ENCODE measurements at regions not wholly inside any gene's neighbourhood (a gene's known extent, or its start where the extent isn't known, plus 50 kb on each side); places are given as distances from the start of the nearest gene placed in this dataset.

DNA sequence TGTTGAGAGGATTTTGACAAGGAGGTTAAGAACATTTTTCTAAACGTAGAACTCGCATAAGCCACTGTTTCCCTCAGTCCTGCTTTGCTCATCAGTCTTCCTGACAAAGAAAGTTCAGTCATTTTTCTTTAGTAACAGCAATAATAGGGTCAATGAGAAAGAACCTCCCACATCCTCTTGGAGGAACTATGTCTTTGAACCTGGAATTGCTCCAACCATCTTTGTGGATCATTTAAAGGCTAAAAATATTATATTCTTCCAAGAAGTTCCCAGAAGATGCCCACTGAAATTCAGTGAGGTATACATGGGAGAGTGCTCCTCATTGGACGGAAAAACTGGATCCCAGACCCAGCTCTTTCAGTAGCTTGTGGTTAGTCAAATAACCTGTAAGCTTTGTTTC is 282.8 kb upstream of the FAR2 start:
- Histone ChIP-seq H3K36me3 (ENCODE audit: insufficient read depth, low read length) (no peaks in the 10 kb centered on the region), H3K27ac (ENCODE audit: low read length) (no peak overlapping the region), H3K9me3 (ENCODE audit: low read length) (no peaks in the 10 kb centered on the region), H3K9ac (ENCODE audit: low read length) (no peak overlapping the region), H4K20me1 (ENCODE audit: insufficient read depth) (no peaks in the 10 kb centered on the region), H2AFZ (ENCODE audit: low read depth, low read length) (no peak overlapping the region), H3K79me2 (replicated peaks; ENCODE audit: insufficient read depth, low read length) (no peaks in the 10 kb centered on the region), H3K4me3 (ENCODE audit: low read length) (no peak overlapping the region), H3K4me2 (ENCODE audit: low read length) (no peak overlapping the region), H3K9me2 (ENCODE audit: insufficient read depth, low read length) (no peaks in the 10 kb centered on the region), H3K27me3 (ENCODE audit: insufficient read depth, low read depth, low read length) (no peaks in the 10 kb centered on the region), H3F3A (ENCODE audit: insufficient read depth, low read length, poor library complexity, severe bottlenecking) (no peaks in the 10 kb centered on the region)
- no peak for TF ChIP-seq TAF1 (IDR thresholded peaks at IDR 0.05; ENCODE audit: low read depth)
- TF ChIP-seq RAD21 (conservative IDR thresholded peaks at IDR 0.05) = no peak
- TF ChIP-seq, protein P1, sequence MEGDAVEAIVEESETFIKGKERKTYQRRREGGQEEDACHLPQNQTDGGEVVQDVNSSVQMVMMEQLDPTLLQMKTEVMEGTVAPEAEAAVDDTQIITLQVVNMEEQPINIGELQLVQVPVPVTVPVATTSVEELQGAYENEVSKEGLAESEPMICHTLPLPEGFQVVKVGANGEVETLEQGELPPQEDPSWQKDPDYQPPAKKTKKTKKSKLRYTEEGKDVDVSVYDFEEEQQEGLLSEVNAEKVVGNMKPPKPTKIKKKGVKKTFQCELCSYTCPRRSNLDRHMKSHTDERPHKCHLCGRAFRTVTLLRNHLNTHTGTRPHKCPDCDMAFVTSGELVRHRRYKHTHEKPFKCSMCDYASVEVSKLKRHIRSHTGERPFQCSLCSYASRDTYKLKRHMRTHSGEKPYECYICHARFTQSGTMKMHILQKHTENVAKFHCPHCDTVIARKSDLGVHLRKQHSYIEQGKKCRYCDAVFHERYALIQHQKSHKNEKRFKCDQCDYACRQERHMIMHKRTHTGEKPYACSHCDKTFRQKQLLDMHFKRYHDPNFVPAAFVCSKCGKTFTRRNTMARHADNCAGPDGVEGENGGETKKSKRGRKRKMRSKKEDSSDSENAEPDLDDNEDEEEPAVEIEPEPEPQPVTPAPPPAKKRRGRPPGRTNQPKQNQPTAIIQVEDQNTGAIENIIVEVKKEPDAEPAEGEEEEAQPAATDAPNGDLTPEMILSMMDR (IDR thresholded peaks at IDR 0.05; ENCODE audit: poor library complexity, severe bottlenecking) = no peak
- no peak for TF ChIP-seq SMC3 (conservative IDR thresholded peaks at IDR 0.05; ENCODE audit: poor library complexity)
- TF ChIP-seq POLR2AphosphoS5 (IDR thresholded peaks at IDR 0.05) = no peak
- TF ChIP-seq, protein P2, sequence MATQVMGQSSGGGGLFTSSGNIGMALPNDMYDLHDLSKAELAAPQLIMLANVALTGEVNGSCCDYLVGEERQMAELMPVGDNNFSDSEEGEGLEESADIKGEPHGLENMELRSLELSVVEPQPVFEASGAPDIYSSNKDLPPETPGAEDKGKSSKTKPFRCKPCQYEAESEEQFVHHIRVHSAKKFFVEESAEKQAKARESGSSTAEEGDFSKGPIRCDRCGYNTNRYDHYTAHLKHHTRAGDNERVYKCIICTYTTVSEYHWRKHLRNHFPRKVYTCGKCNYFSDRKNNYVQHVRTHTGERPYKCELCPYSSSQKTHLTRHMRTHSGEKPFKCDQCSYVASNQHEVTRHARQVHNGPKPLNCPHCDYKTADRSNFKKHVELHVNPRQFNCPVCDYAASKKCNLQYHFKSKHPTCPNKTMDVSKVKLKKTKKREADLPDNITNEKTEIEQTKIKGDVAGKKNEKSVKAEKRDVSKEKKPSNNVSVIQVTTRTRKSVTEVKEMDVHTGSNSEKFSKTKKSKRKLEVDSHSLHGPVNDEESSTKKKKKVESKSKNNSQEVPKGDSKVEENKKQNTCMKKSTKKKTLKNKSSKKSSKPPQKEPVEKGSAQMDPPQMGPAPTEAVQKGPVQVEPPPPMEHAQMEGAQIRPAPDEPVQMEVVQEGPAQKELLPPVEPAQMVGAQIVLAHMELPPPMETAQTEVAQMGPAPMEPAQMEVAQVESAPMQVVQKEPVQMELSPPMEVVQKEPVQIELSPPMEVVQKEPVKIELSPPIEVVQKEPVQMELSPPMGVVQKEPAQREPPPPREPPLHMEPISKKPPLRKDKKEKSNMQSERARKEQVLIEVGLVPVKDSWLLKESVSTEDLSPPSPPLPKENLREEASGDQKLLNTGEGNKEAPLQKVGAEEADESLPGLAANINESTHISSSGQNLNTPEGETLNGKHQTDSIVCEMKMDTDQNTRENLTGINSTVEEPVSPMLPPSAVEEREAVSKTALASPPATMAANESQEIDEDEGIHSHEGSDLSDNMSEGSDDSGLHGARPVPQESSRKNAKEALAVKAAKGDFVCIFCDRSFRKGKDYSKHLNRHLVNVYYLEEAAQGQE (IDR thresholded peaks at IDR 0.05; ENCODE audit: borderline replicate concordance) = no peak
- TF ChIP-seq MXI1 (conservative IDR thresholded peaks at IDR 0.05; ENCODE audit: poor library complexity, severe bottlenecking) = no peak
- no peak for TF ChIP-seq EP300 (conservative IDR thresholded peaks at IDR 0.05; ENCODE audit: poor library complexity, severe bottlenecking)
- no peak for TF ChIP-seq EZH2 (IDR thresholded peaks at IDR 0.05; ENCODE audit: borderline replicate concordance, insufficient read depth, low read length, poor library complexity, severe bottlenecking)

DNA sequence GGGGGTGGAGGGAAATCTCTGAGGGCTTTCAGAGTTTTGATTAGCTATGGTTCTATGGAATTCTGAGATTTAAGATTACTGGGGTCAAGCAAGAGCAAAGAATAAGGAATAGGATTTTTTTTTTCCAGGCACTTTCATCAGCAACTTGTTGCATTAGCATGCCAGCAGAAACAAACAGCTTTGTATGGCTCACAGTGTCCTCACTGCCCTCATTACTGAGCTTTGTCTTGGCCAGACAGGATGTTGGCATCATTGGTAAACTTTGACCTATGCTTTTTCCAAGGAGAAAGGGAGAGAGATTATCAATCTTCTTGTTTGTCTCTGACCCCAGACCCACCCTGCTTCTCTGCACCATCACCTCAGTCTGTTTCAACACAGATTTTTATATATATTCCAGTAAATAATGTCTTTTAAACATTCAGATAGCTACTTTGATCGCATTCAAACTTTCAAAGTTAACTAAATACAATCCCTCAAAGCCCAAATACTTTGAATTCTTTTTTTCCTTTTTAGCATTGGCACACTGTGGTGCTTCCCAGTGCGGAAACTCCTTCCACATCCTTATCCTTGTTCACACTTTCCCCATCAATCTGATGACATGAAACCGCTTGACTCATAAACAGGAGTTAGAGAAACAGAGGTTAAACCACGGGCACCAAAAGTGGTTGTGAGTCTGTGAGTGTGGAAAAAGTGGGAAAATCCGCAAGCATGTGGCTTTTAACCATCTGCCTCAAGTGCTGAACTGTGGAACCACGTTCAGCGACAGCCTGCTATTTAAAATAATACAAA is 282.2 kb upstream of the FAR2 start:
- H3K4me2 ChIP-seq (ENCODE audit: low read length) = no peak overlapping the region
- no peak overlapping the region for H3K27ac ChIP-seq (ENCODE audit: low read length)
- no peaks in the 10 kb centered on the region for H4K20me1 ChIP-seq (ENCODE audit: insufficient read depth)
- no peak for TF ChIP-seq SMC3 (conservative IDR thresholded peaks at IDR 0.05; ENCODE audit: poor library complexity)
- no peak for TF ChIP-seq EP300 (conservative IDR thresholded peaks at IDR 0.05; ENCODE audit: poor library complexity, severe bottlenecking)
- no peak for TF ChIP-seq EZH2 (IDR thresholded peaks at IDR 0.05; ENCODE audit: borderline replicate concordance, insufficient read depth, low read length, poor library complexity, severe bottlenecking)
- TF ChIP-seq TAF1 (IDR thresholded peaks at IDR 0.05; ENCODE audit: low read depth) = no peak
- no peak for TF ChIP-seq RAD21 (conservative IDR thresholded peaks at IDR 0.05)
- TF ChIP-seq, protein P2 (IDR thresholded peaks at IDR 0.05; ENCODE audit: borderline replicate concordance) = no peak
- H3K79me2 ChIP-seq (replicated peaks; ENCODE audit: insufficient read depth, low read length) = no peaks in the 10 kb centered on the region
- H3F3A ChIP-seq (ENCODE audit: insufficient read depth, low read length, poor library complexity, severe bottlenecking) = no peaks in the 10 kb centered on the region
- no peak overlapping the region for H2AFZ ChIP-seq (ENCODE audit: low read depth, low read length)
- no peaks in the 10 kb centered on the region for H3K36me3 ChIP-seq (ENCODE audit: insufficient read depth, low read length)
- H3K4me3 ChIP-seq (ENCODE audit: low read length) = no peak overlapping the region
- no peaks in the 10 kb centered on the region for H3K27me3 ChIP-seq (ENCODE audit: insufficient read depth, low read depth, low read length)
- no peak overlapping the region for H3K9ac ChIP-seq (ENCODE audit: low read length)
- H3K9me3 ChIP-seq (ENCODE audit: low read length) = no peaks in the 10 kb centered on the region
- no peaks in the 10 kb centered on the region for H3K9me2 ChIP-seq (ENCODE audit: insufficient read depth, low read length)
